IPS DF 4.7 (cell line): ENCODE measurements at regions not wholly inside any gene's neighbourhood (a gene's known extent, or its start where the extent isn't known, plus 50 kb on each side); places are given as distances from the start of the nearest gene placed in this dataset.

Experiments used
- DNase-seq: peaks from one replicate; pipeline ENCODE4 v3.0.0-alpha.2; 2013; ENCODE audit warnings: low spot score; ENCODE audit errors: extremely low read depth

DNA sequence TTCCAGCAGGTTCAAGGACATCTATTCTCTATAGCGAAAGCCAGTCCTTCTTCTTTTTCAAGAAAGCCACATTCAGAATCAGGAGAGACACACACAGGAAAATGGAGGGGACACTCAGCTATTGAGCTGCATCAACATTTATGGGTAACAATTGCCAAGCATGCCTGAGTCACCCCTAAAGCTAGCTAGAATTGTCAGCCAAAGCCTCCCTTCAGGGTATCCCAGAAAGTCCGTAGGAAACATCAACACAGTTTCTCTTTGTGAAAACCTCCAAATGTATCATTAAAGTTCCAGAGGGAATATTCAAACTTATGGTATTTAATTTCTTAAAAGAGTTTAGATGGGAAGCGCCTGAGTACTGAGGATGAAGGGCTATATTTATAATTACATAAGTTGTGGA, 331.1 kb upstream of the SLC7A11 start:
- no peak for DNase-seq

DNA sequence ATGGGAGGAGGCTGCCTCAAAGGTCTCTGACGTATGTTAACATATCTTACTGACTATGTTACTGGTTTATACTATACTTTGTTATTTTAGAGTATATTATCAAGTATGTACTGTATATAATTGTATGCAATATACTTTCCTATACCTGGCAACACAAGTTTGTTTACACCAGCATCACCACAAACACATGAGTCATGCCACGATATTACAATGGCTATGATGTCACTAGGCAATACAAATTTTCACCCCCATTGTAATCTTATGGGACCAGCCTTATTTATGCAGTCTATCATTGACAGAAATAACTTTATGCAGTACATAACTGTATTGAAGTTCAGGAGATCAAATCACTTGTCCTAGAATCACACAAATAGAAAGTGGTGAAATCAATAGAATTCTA, 329.9 kb upstream of the SLC7A11 start:
- DNase-seq = no peak

- DNase-seq = no peak
Observed at GRCh38 chr4:138567696-138568095, 325.5 kb upstream of the SLC7A11 start.

GRCh38 chr4:138565576-138565975, 323.4 kb upstream of the SLC7A11 start:
- DNase-seq = no peak

GRCh38 chr4:138562544-138562991, 320.4 kb upstream of the SLC7A11 start:
- DNase-seq = no peak

GRCh38 chr4:138561906-138562305, 319.8 kb upstream of the SLC7A11 start:
- DNase-seq = no peak

DNA sequence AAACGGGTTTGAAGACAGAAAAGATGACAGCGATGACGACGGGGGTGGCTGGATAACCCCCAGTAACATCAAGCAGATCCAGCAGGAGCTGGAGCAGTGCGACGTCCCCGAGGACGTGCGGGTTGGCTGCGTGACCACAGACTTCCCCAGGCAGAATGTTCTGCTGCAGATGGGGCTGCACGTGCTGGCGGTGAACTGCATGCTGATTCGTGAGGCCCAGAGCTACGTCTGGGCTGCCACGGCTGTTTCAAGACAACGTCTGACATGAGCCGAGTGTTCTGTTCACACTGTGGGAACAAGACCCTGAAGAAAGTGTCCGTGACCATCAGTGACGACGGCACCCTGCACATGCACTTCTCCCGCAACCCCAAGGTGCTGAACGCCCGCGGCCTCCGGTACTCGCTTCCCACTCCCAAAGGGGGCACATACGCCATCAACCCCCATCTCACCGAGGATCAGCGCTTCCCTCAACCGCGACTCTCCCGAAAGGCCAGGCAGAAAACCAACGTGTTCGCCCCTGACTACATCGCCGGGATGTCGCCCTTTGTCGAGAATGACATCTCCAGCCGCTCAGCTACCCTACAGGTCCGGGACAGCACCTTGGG, 319.2 kb upstream of the SLC7A11 start:
- DNase-seq = no peak

- DNase-seq = no peak
Observed at GRCh38 chr4:138560448-138560847, 318.3 kb upstream of the SLC7A11 start.

GRCh38 chr4:138558886-138559285, 316.7 kb upstream of the SLC7A11 start:
- DNase-seq = no peak

DNA sequence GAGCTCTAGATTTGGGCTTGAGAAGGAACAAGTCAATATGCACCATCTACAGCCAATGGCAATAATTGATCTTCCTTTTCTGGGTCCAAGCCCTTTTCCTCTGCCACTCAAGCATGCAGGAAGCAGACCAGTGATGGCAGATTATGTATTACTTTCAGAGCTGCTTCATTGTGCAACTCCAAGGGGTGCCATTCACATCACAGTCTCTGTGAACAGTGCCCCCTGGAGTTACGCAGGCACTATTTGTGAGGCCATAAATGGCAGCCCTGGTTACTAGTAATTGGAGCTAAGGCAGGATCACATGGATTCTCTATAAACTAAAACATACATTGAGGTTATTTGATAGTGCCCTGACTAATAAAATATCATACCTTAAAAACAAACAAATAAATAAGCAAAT, 313.4 kb upstream of the SLC7A11 start:
- DNase-seq = no peak

DNA sequence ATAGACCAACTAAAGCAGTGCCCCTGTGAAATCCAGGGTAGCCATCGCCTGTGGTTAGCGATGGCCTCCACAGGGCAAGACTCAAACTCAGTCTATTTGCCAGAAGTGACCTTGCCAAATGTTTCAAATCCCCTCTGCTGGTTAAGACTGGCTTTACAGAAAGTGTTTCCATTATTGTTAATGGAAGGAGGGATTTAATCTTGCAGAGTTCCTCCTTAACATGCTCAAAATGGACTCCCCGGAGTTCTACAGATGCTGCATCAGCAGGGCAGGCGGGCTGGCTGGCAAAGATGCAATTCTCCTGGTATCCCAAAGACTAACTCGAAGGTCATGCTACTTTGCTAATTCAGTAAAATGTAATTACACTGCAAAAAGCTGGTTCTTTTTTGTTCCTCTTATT, 313.0 kb upstream of the SLC7A11 start:
- DNase-seq = no peak

- no peak for DNase-seq
Observed at GRCh38 chr4:138553001-138553845, 311.1 kb upstream of the SLC7A11 start.

DNA sequence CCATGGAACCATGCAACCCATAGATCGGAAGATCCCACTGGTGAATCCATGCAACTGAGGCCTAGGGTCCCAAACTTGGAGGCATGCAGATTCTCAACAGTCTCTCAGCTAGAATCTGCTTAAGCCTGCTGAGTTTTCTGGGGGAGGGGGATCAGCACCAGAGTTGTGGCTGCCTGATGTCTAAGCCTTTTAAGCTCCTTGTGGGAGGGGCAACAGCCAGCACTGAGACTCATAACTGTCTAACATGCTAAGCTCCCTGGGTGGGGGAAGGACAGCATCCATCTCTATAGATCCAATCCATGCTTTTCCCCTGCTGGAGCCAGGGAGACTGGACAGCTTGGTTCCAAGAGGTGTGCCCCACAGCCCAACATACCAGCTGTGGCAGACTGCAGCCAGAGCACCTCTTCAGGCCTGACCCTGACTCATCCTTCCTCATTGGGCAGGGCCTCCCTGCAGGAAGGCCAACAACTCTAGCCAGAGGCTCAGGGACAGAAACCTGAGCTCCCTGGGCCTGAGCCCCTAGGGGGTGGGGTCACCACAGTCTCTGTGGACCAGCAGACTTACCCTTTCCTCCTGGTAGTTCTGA, 300.1 kb upstream of the SLC7A11 start:
- no peak for DNase-seq

DNA sequence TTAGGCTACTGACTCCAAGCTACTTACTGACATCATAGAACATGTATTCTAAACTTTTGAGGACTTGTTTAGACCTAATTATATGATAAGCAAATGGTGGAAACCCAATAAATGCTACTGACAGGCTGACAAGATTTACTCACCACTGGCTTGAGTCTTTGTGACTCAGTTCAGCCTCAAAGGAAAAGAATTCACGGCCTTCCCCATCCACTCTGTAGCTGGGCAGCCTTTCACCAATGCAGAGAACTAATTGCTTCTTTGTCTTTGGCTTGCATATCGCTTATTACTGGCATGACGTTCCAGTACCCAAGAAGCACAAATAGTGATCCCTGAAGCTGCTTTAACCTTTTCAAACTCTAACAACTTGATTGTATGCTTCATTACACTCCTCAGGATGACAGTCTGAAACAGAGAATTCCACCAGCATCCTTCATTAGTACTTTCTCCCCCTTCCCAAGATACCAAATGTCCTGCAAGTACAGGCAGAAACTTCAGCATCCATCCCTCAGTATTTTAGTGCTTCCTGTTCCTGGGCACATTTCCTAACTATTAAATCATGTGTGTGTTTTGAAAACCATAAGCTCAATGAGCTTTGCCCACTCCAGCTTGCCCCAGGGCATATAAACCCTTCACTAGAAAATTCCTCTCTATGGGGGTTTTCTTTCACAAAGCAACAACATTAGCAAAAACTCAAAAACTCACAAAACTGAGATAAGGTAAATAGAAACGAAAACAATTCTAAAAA, 298.1 kb upstream of the SLC7A11 start:
- DNase-seq = no peak

- no peak for DNase-seq
Observed at GRCh38 chr4:138538743-138539142, 296.6 kb upstream of the SLC7A11 start.

- no peak for DNase-seq
Observed at GRCh38 chr4:138537731-138538490, 295.8 kb upstream of the SLC7A11 start.

GRCh38 chr4:138535316-138535715, 293.2 kb upstream of the SLC7A11 start:
- DNase-seq = no peak

- DNase-seq = peak; percentile 33
Observed at GRCh38 chr4:138522366-138522765, 280.2 kb upstream of the SLC7A11 start.

DNA sequence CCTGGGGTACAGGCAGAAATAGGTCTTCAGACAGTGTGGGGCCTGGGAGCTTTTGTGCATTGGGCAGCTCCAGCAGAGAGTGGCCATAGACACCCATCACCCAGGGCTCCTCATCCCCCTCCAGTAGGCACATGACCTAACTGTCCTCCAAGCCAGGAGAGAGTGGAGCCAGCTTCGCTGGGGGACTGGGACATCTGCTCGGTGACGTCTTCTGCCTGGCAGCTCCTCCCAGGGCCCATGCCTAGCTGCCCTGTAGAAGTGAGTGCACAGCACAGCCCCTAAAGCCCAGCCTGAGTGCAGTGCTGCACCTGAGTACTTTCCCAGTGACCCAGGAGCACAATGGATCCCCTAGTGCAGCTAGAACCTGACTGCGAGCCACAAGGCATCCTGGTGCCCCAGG, 279.7 kb upstream of the SLC7A11 start:
- no peak for DNase-seq

DNA sequence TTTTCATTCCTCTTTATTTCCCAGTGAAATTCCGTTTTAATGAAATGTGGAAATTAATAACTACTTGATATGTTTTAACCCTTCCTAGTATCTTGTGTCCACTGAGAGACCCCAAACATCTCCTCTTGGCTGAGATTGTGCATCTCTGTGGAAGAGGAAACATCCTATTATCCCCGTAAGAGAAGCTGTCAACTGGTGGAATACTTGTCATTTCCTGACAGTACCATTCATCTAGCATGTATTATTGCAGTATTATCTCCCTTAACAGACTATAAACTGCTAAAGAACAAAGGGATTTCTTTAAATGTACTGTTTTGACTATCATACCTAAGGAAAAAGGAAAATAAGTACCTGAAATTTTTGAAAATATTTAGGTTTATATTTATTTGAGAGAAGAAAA, 277.3 kb upstream of the SLC7A11 start:
- no peak for DNase-seq

DNA sequence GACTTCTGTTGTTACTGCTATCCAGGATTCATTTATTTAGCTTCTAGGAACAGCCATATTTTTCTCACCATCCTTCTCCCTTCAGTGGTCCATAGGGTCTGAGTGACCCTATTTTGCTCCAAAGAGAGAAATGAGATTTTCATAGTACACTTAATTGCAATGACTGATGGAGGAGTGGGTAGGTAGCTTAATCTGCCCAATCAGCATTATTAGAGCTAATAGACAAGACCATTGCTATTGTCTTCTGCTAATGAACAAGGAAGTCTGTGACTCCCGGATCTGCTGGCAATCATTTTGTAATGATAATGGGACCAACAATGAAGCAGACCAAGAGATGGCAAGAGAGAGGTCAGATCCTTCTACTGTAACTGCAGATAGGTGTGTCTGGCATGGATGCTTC, 271.4 kb upstream of the SLC7A11 start:
- DNase-seq = no peak
